Endothelial cell of umbilical vein (primary cell): ENCODE measurements at regions not wholly inside any gene's neighbourhood (a gene's known extent, or its start where the extent isn't known, plus 50 kb on each side); places are given as distances from the start of the nearest gene placed in this dataset.

Experiments used
- BruUV-seq: library from RNA; stranded (reverse); fragments of 400-500 nt; replicated peaks from 2 replicates; lab custom pipeline; 2021; lab: Mats Ljungman, UMichigan
- CTCF ChIA-PET: fragments of 300-600, 350-600 bp; sonication (Branson Sonifier 250); formaldehyde crosslinking; loops from one replicate; lab custom pipeline; 2021; ENCODE audit warnings: antibody characterized with exemption, inconsistent platforms; lab: Charles Lee
- POLR2A ChIA-PET: fragments of 300-600, 350-600 bp; sonication (Branson Sonifier 250); formaldehyde crosslinking; loops from one replicate; lab custom pipeline; 2021; ENCODE audit warnings: antibody characterized with exemption, inconsistent platforms; lab: Charles Lee
- DNase-seq: peaks from one replicate; pipeline ENCODE4 v3.0.0-alpha.2; 2011; ENCODE audit warnings: low read depth, low spot score
- FAIRE-seq: peaks from 2 replicates; lab custom pipeline; 2011; peaks lifted over from hg19 to GRCh38; lab: Jason Lieb, UNC
- H2AFZ ChIP-seq: 2 replicates; pipeline ENCODE4 v1.6.0; 2012; ENCODE audit warnings: low read depth, low read length, control low read depth, inconsistent platforms
- H3K27ac ChIP-seq: 2 replicates; pipeline ENCODE4 v1.5.1; 2011; ENCODE audit warnings: low read depth, mild to moderate bottlenecking, control low read depth, low read length, moderate library complexity; ENCODE audit not compliant: insufficient read depth
- H3K27me3 ChIP-seq, 2 experiments: 2 replicates each; pipeline versions ENCODE4 v1.6.0 to v1.6.1; 2011; ENCODE audit warnings: low read length in 2 of 2, mixed read lengths in 1 of 2; ENCODE audit not compliant: control insufficient read depth in 2 of 2, insufficient read depth in 2 of 2
- H3K36me3 ChIP-seq, 2 experiments: 2 replicates in 1 of 2; 3 replicates in 1 of 2; pipeline ENCODE4 v1.5.1; 2011; ENCODE audit warnings: low read length in 2 of 2, mild to moderate bottlenecking in 1 of 2, moderate library complexity in 1 of 2; ENCODE audit not compliant: control insufficient read depth in 2 of 2, insufficient read depth in 2 of 2; ENCODE audit errors: extremely low read depth in 1 of 2
- H3K4me1 ChIP-seq: 3 replicates; pipeline ENCODE4 v1.5.1; 2011; ENCODE audit warnings: mild to moderate bottlenecking, low read length; ENCODE audit not compliant: control insufficient read depth, insufficient read depth; ENCODE audit errors: extremely low read depth
- H3K4me2 ChIP-seq: 2 replicates; pipeline ENCODE4 v1.6.1; 2011; ENCODE audit warnings: low read length, control low read depth, mixed read lengths; ENCODE audit not compliant: insufficient read depth
- H3K4me3 ChIP-seq, 3 experiments: fragments of 200-600 bp in 1 of 3; sonication (generic), shearing (Covaris generic) in 1 of 3; replicated peaks in 1 of 3; 2 replicates each; pipeline ENCODE4 v1.5.1; 2011 to 2016; ENCODE audit warnings: control low read depth in 3 of 3, low read length in 3 of 3, mild to moderate bottlenecking in 2 of 3, inconsistent platforms in 1 of 3, low read depth in 1 of 3, moderate library complexity in 1 of 3; ENCODE audit not compliant: insufficient read depth in 1 of 3
- H3K79me2 ChIP-seq: 2 replicates; pipeline ENCODE4 v1.6.0; 2012; ENCODE audit warnings: low read length, inconsistent platforms; ENCODE audit not compliant: control insufficient read depth, insufficient read depth
- H3K9ac ChIP-seq: replicated peaks from 2 replicates; pipeline ENCODE3; 2011; ENCODE audit warnings: low read length, control low read depth; ENCODE audit not compliant: insufficient read depth; ENCODE audit errors: extremely low read depth
- H3K9me1 ChIP-seq: replicated peaks from 3 replicates; pipeline ENCODE4 v1.6.0; 2011; ENCODE audit warnings: mild to moderate bottlenecking, low read length; ENCODE audit not compliant: control insufficient read depth, insufficient read depth; ENCODE audit errors: extremely low read depth
- H3K9me3 ChIP-seq: replicated peaks from 2 replicates; pipeline ENCODE4 v1.5.1; 2012; ENCODE audit warnings: low read length, inconsistent platforms; ENCODE audit not compliant: control insufficient read depth, insufficient read depth
- H4K20me1 ChIP-seq: replicated peaks from 2 replicates; pipeline ENCODE3; 2011; ENCODE audit warnings: mild to moderate bottlenecking, low read length; ENCODE audit not compliant: control insufficient read depth, insufficient read depth; ENCODE audit errors: extremely low read depth
- CTCF ChIP-seq, 2 donors: IDR thresholded peaks; 1 replicate in 1 of 2; 2 replicates in 1 of 2; pipeline ENCODE4 v1.5.1; 2011; ENCODE audit warnings: low read length in 2 of 2, mild to moderate bottlenecking in 2 of 2, moderate library complexity in 2 of 2, control low read depth in 1 of 2, inconsistent platforms in 1 of 2, low read depth in 1 of 2; ENCODE audit not compliant: insufficient read depth in 1 of 2; ENCODE audit errors: extremely low read depth in 1 of 2
- EZH2 ChIP-seq: IDR thresholded peaks from 2 replicates; pipeline ENCODE4 v1.6.1; 2012; ENCODE audit warnings: borderline replicate concordance, low read depth, mild to moderate bottlenecking, moderate library complexity, low read length, inconsistent platforms; ENCODE audit not compliant: severe bottlenecking
- FOS ChIP-seq: IDR thresholded peaks from 2 replicates; pipeline ENCODE4 v1.6.1; 2011; ENCODE audit warnings: mild to moderate bottlenecking, low read length, moderate library complexity, borderline replicate concordance; ENCODE audit not compliant: insufficient read depth
- GATA2 ChIP-seq: IDR thresholded peaks from 2 replicates; pipeline ENCODE4 v1.7.0; 2011; ENCODE audit warnings: low read depth, mild to moderate bottlenecking, moderate library complexity, mixed read lengths, low read length; ENCODE audit not compliant: insufficient read length, insufficient read depth
- JUN ChIP-seq: IDR thresholded peaks from 2 replicates; pipeline ENCODE4 v1.6.1; 2011; ENCODE audit warnings: borderline replicate concordance, low read depth; ENCODE audit not compliant: insufficient read length, insufficient read depth
- MYC ChIP-seq: IDR thresholded peaks from one replicate; pipeline ENCODE4 v1.6.1; 2011; ENCODE audit warnings: mild to moderate bottlenecking, low read depth, low read length
- POLR2A ChIP-seq: IDR thresholded peaks from 2 replicates; pipeline ENCODE4 v1.6.1; 2012; ENCODE audit warnings: low read depth, mild to moderate bottlenecking, control low read depth, low read length
- POLR2AphosphoS5 ChIP-seq: IDR thresholded peaks from 2 replicates; pipeline ENCODE4 v1.6.1; 2012; ENCODE audit warnings: low read depth, mild to moderate bottlenecking, control low read depth, low read length, moderate library complexity; ENCODE audit not compliant: insufficient read depth
- dilution Hi-C: fragments of 300-500 bp; cut with MboI; formaldehyde crosslinking; loops from one replicate; pipeline ENCODE4 v1.15.0; 2019; ENCODE audit warnings: low sequenced_read_pairs; ENCODE audit not compliant: extremely low pct_ligation_motif_present
- intact Hi-C: fragments of 100-400 bp; cut with micrococcal nuclease; formaldehyde crosslinking; loops from one replicate; pipeline ENCODE4 v1.10.0; 2022
- TF ChIP-seq, protein P1 (sequence below): IDR thresholded peaks from 2 replicates; pipeline ENCODE4 v1.6.1; 2011; ENCODE audit not compliant: insufficient read depth, insufficient read length

GRCh38 chr12:25617991-25618390 lies 64.9 kb upstream of the LMNTD1 start:
- dilution Hi-C loops, result no loop called here

DNA sequence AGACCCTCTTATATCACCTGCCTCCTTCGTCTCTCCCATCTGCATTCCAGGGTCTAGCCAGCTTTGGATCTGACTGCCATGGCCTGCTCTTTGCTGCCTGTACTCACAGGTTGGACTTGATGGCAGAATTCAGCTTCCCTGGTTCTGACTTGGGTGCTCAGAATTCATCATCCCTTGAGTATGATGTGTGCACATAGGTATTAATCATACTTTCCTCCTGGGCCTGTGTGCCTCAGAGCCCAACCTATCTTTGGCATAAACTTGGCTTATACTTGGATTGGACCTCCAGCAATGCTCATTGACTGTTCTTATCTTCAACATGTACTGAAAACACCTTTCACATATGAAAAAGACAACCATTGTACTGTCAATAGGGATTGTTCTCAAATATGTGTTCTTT lies 70.7 kb upstream of the LMNTD1 start:
- Histone ChIP-seq H3K9me1 (no peaks in the 10 kb centered on the region), H3K9me3 (no peaks in the 10 kb centered on the region), H3K4me3 (no peak overlapping the region), H3K27ac (no peak overlapping the region), H3K9ac (no peak overlapping the region), H2AFZ (no peak overlapping the region), H3K4me2 (no peak overlapping the region), H3K4me1 (no peaks in the 10 kb centered on the region), H3K79me2 (no peaks in the 10 kb centered on the region), H3K36me3 (no peaks in the 10 kb centered on the region), H3K27me3 (no peaks in the 10 kb centered on the region), H4K20me1 (no peaks in the 10 kb centered on the region)
- TF ChIP-seq CTCF (IDR thresholded peaks at IDR 0.05; ENCODE audit: extremely low read depth in 1 of 2, insufficient read depth in 1 of 2, low read depth in 1 of 2, low read length in 2 of 2) (no peak), FOS (no peak), GATA2 (no peak), MYC (no peak), JUN (no peak), POLR2A (no peak)
- intact Hi-C loops, result no loop called here
- DNase-seq (no peak), FAIRE-seq (no peak)
- CTCF ChIA-PET, result no interaction called here
- POLR2A ChIA-PET, result no interaction called here
- BruUV-seq, result no TSS peak
- dilution Hi-C loops, result no loop called here

More at GRCh38 chr12:25617991-25618390, 64.9 kb upstream of the LMNTD1 start:
- Histone ChIP-seq H3K36me3 (no peaks in the 10 kb centered on the region), H3K4me1 (no peaks in the 10 kb centered on the region), H3K4me2 (no peak overlapping the region), H3K27me3 (peaks cover 0 to under 1% of the 10 kb centered on the region in 2 experiments), H3K9me1 (no peaks in the 10 kb centered on the region), H3K4me3 (no peak overlapping the region), H3K9me3 (no peaks in the 10 kb centered on the region), H4K20me1 (no peaks in the 10 kb centered on the region), H3K27ac (no peak overlapping the region), H2AFZ (no peak overlapping the region), H3K79me2 (no peaks in the 10 kb centered on the region), H3K9ac (no peak overlapping the region)
- DNase-seq, result no peak
- intact Hi-C loops, result no loop called here
- no TSS peak for BruUV-seq
- ChIA-PET CTCF (no interaction called here), POLR2A (interaction anchor here (0.5 kb wide), 1 partner anchor 340 kb away, joined by 3 read pairs; no protein-coding TSS in a partner anchor)
- FAIRE-seq, result no peak
- no peak for TF ChIP-seq POLR2AphosphoS5
- no peak for TF ChIP-seq MYC
- TF ChIP-seq, protein P1, sequence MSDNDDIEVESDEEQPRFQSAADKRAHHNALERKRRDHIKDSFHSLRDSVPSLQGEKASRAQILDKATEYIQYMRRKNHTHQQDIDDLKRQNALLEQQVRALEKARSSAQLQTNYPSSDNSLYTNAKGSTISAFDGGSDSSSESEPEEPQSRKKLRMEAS, result no peak
- no peak for TF ChIP-seq GATA2
- no peak for TF ChIP-seq JUN
- TF ChIP-seq EZH2, result no peak
- TF ChIP-seq POLR2A, result no peak
- no peak for TF ChIP-seq FOS
